CD4-positive, alpha-beta T cell (primary cell): ENCODE measurements at regions not wholly inside any gene's neighbourhood (a gene's known extent, or its start where the extent isn't known, plus 50 kb on each side); places are given as distances from the start of the nearest gene placed in this dataset.

ENCODE experiments used
- ATAC-seq: fragments of 200-7000 bp; cut with Tn5 transposase; one replicate; pipeline ENCODE4 v1.10.0; 2022; ENCODE audit warnings: mild to moderate bottlenecking; ENCODE audit not compliant: poor library complexity
- CTCF ChIA-PET: fragments of 350-600 bp; sonication (Branson Sonifier 250); formaldehyde crosslinking; loops from one replicate; lab custom pipeline; 2021; ENCODE audit warnings: antibody characterized with exemption, inconsistent platforms; lab: Charles Lee
- POLR2A ChIA-PET: fragments of 350-600 bp; sonication (Branson Sonifier 250); formaldehyde crosslinking; loops from one replicate; lab custom pipeline; 2021; ENCODE audit warnings: antibody characterized with exemption, inconsistent platforms; lab: Charles Lee
- DNase-seq, 14 experiments: peaks; one replicate each; pipeline ENCODE4 v3.0.0-alpha.2; 2013 to 2020; ENCODE audit warnings: mixed read lengths in 2 of 14
- H3K27ac ChIP-seq, 2 donors: one replicate each; pipeline versions ENCODE4 v1.5.1 to v1.7.0; 2013; ENCODE audit warnings: low read length in 2 of 2, low read depth in 1 of 2, mild to moderate bottlenecking in 1 of 2
- H3K27me3 ChIP-seq, 2 experiments: 1 replicate in 1 of 2; 2 replicates in 1 of 2; pipeline versions ENCODE4 v1.6.1 to v1.7.0; 2013; ENCODE audit warnings: low read length in 2 of 2, control low read depth in 1 of 2, mild to moderate bottlenecking in 1 of 2, moderate library complexity in 1 of 2; ENCODE audit not compliant: insufficient read depth in 2 of 2, control insufficient read depth in 1 of 2
- H3K36me3 ChIP-seq: one replicate; pipeline ENCODE4 v1.6.1; 2013; ENCODE audit warnings: low read length, control low read depth; ENCODE audit not compliant: insufficient read depth
- H3K4me1 ChIP-seq: one replicate; pipeline ENCODE4 v1.6.1; 2013; ENCODE audit warnings: low read length, control low read depth; ENCODE audit not compliant: insufficient read depth
- H3K4me3 ChIP-seq: one replicate; pipeline ENCODE4 v1.5.1; 2013; ENCODE audit warnings: mild to moderate bottlenecking, low read length, moderate library complexity
- H3K9me3 ChIP-seq, 2 experiments: 1 replicate in 1 of 2; 2 replicates in 1 of 2; pipeline versions ENCODE4 v1.6.1 to v1.7.0; 2013; ENCODE audit warnings: low read length in 2 of 2, mild to moderate bottlenecking in 2 of 2, control low read depth in 1 of 2, moderate library complexity in 1 of 2; ENCODE audit not compliant: control insufficient read depth in 1 of 2, insufficient read depth in 1 of 2
- H3K27ac Mint-ChIP-seq: one replicate; pipeline ENCODE4 v1.8.0; 2020; ENCODE audit warnings: mixed read lengths
- H3K27me3 Mint-ChIP-seq: one replicate; pipeline ENCODE4 v1.8.0; 2021; ENCODE audit warnings: mixed read lengths
- H3K36me3 Mint-ChIP-seq: one replicate; pipeline ENCODE4 v1.8.0; 2021; ENCODE audit warnings: low read depth, mixed read lengths
- H3K4me1 Mint-ChIP-seq: one replicate; pipeline ENCODE4 v1.8.0; 2021; ENCODE audit warnings: low read depth, mixed read lengths
- H3K4me3 Mint-ChIP-seq: one replicate; pipeline ENCODE4 v1.8.0; 2020; ENCODE audit warnings: mild to moderate bottlenecking, mixed read lengths
- H3K9me3 Mint-ChIP-seq: one replicate; pipeline ENCODE4 v1.8.0; 2020; ENCODE audit warnings: mixed read lengths
- CTCF ChIP-seq: fragments of 200-600 bp; IDR thresholded peaks from one replicate; pipeline ENCODE4 v1.8.0; 2022; ENCODE audit warnings: antibody characterized with exemption, mild to moderate bottlenecking
- intact Hi-C, 2 experiments: fragments of 100-400 bp; cut with DNase I in 1 of 2; cut with micrococcal nuclease in 1 of 2; formaldehyde crosslinking; loops; one replicate each; pipeline versions ENCODE4 v1.15.1 to v1.9.0; 2023 to 2025; cut with DNase I, micrococcal nuclease

GRCh38 chr3:40999682-41000081, 199.6 kb upstream of the CTNNB1 start:
- no peak overlapping the region for H3K27ac Mint-ChIP-seq

GRCh38 chr3:41000471-41000870, 198.8 kb upstream of the CTNNB1 start:
- ATAC-seq (no peak), DNase-seq (no peak)
- no peaks in the 10 kb centered on the region for H3K9me3 Mint-ChIP-seq
- peaks cover 0 to 4% of the 10 kb centered on the region in 2 experiments for H3K27me3 ChIP-seq
- H3K27me3 Mint-ChIP-seq, result no peaks in the 10 kb centered on the region
- ChIA-PET CTCF (no interaction called here), POLR2A (no interaction called here)
- no peak overlapping the region for H3K27ac ChIP-seq
- H3K4me3 ChIP-seq, result no peak overlapping the region
- H3K4me3 Mint-ChIP-seq, result no peak overlapping the region
- no peaks in the 10 kb centered on the region for H3K36me3 Mint-ChIP-seq
- H3K4me1 ChIP-seq, result peaks cover 10% of the 10 kb centered on the region
- no peak overlapping the region for H3K27ac Mint-ChIP-seq
- H3K4me1 Mint-ChIP-seq, result peaks cover 14% of the 10 kb centered on the region
- no peaks in the 10 kb centered on the region for H3K36me3 ChIP-seq
- no peaks in the 10 kb centered on the region for H3K9me3 ChIP-seq
- TF ChIP-seq CTCF, result no peak
- intact Hi-C loops, result no loop called here

More at GRCh38 chr3:40999682-41000081, 199.6 kb upstream of the CTNNB1 start:
- no peak overlapping the region for H3K4me3 Mint-ChIP-seq
- intact Hi-C loops, result no loop called here
- Histone ChIP-seq H3K4me1 (peaks cover 10% of the 10 kb centered on the region), H3K36me3 (no peaks in the 10 kb centered on the region), H3K4me3 (no peak overlapping the region), H3K27ac (no peak overlapping the region), H3K9me3 (no peaks in the 10 kb centered on the region), H3K27me3 (peaks cover 0 to 4% of the 10 kb centered on the region in 2 experiments)
- H3K9me3 Mint-ChIP-seq, result no peaks in the 10 kb centered on the region
- ATAC-seq (no peak), DNase-seq (no peak)
- no peaks in the 10 kb centered on the region for H3K36me3 Mint-ChIP-seq
- CTCF ChIA-PET, result no interaction called here
- H3K27me3 Mint-ChIP-seq, result no peaks in the 10 kb centered on the region
- no peak for TF ChIP-seq CTCF
- POLR2A ChIA-PET, result no interaction called here
- peaks cover 14% of the 10 kb centered on the region for H3K4me1 Mint-ChIP-seq

- no peaks in the 10 kb centered on the region for H3K27me3 ChIP-seq
- POLR2A ChIA-PET, result interaction anchor here (1.2 to 1.3 kb wide), 2 partner anchors 16 to 198 kb away, joined by 4 to 5 read pairs; partner anchors contain the start of gene CTNNB1
- Mint-ChIP-seq H3K36me3 (no peaks in the 10 kb centered on the region), H3K4me1 (peaks cover 14% of the 10 kb centered on the region), H3K27ac (peak overlapping the region; percentile 58), H3K27me3 (no peaks in the 10 kb centered on the region), H3K4me3 (no peak overlapping the region), H3K9me3 (no peaks in the 10 kb centered on the region)
- H3K27ac ChIP-seq, result no peak overlapping the region
- intact Hi-C loops, result no loop called here
- no peak for DNase-seq
- no peak for TF ChIP-seq CTCF
- H3K4me1 ChIP-seq, result peaks cover 10% of the 10 kb centered on the region
- CTCF ChIA-PET, result no interaction called here
- no peak for ATAC-seq
- H3K36me3 ChIP-seq, result no peaks in the 10 kb centered on the region
- H3K9me3 ChIP-seq, result no peaks in the 10 kb centered on the region
- H3K4me3 ChIP-seq, result no peak overlapping the region
Measured at GRCh38 chr3:41001556-41001955, 197.7 kb upstream of the CTNNB1 start.
